KBM-7 (cell line): ENCODE measurements at regions not wholly inside any gene's neighbourhood (a gene's known extent, or its start where the extent isn't known, plus 50 kb on each side); places are given as distances from the start of the nearest gene placed in this dataset.

ENCODE experiments used
- DNase-seq: peaks from one replicate; pipeline ENCODE4 v3.0.0-alpha.2; 2015
- in situ Hi-C: fragments of 300-500 bp; cut with MboI; formaldehyde crosslinking; loops from 2 replicates; pipeline ENCODE4 v1.14.3; 2020; ENCODE audit warnings: low sequenced_read_pairs, low pct_unique_long_range_greater_than_20kb, mixed read lengths

GRCh38 chr20:24737212-24737850 is 211.7 kb upstream of the CST7 start:
- no peak for DNase-seq
- in situ Hi-C loops: no loop called here

- in situ Hi-C loops: no loop called here
Observed at GRCh38 chr20:24738058-24738775, 210.9 kb upstream of the CST7 start.

GRCh38 chr20:24738981-24739633 is 210.0 kb upstream of the CST7 start:
- in situ Hi-C loops: no loop called here
- DNase-seq: no peak

More at GRCh38 chr20:24738058-24738775, 210.9 kb upstream of the CST7 start:
- no peak for DNase-seq

- no peak for DNase-seq
- in situ Hi-C loops: no loop called here
Observed at GRCh38 chr20:24739746-24740145, 209.3 kb upstream of the CST7 start.

- in situ Hi-C loops: no loop called here
Observed at GRCh38 chr20:24741493-24742072, 207.5 kb upstream of the CST7 start.

GRCh38 chr20:24742436-24742835 is 206.6 kb upstream of the CST7 start:
- no peak for DNase-seq
- in situ Hi-C loops: no loop called here

More at GRCh38 chr20:24741493-24742072, 207.5 kb upstream of the CST7 start:
- no peak for DNase-seq

- in situ Hi-C loops: no loop called here
- DNase-seq: no peak
Observed at GRCh38 chr20:24742989-24743388, 206.1 kb upstream of the CST7 start.

GRCh38 chr20:24743641-24744040 is 205.4 kb upstream of the CST7 start:
- DNase-seq: no peak
- in situ Hi-C loops: no loop called here

- in situ Hi-C loops: no loop called here
- DNase-seq: no peak
Observed at GRCh38 chr20:24744747-24745146, 204.3 kb upstream of the CST7 start.

- DNase-seq: no peak
- in situ Hi-C loops: no loop called here
Observed at GRCh38 chr20:24745206-24745605, 203.9 kb upstream of the CST7 start.

GRCh38 chr20:24745617-24746350 is 203.3 kb upstream of the CST7 start:
- in situ Hi-C loops: no loop called here
- no peak for DNase-seq

GRCh38 chr20:24746351-24746685 is 202.8 kb upstream of the CST7 start:
- in situ Hi-C loops: no loop called here
- DNase-seq: no peak

GRCh38 chr20:24747010-24747712 is 201.9 kb upstream of the CST7 start:
- in situ Hi-C loops: no loop called here
- DNase-seq: no peak

- in situ Hi-C loops: no loop called here
- DNase-seq: no peak
Observed at GRCh38 chr20:24747881-24748595, 201.0 kb upstream of the CST7 start.

GRCh38 chr20:24751551-24751950 is 197.5 kb upstream of the CST7 start:
- DNase-seq: no peak
- in situ Hi-C loops: no loop called here

- in situ Hi-C loops: no loop called here
Observed at GRCh38 chr20:24752612-24753011, 196.5 kb upstream of the CST7 start.

GRCh38 chr20:24753130-24753529 is 195.9 kb upstream of the CST7 start:
- no peak for DNase-seq
- in situ Hi-C loops: no loop called here

More at GRCh38 chr20:24752612-24753011, 196.5 kb upstream of the CST7 start:
- no peak for DNase-seq

- in situ Hi-C loops: no loop called here
- DNase-seq: no peak
Observed at GRCh38 chr20:24754691-24755090, 194.4 kb upstream of the CST7 start.
